NCI-H187 (cell line): ENCODE measurements at regions not wholly inside any gene's neighbourhood (a gene's known extent, or its start where the extent isn't known, plus 50 kb on each side); places are given as distances from the start of the nearest gene placed in this dataset.

Experiments used
- DNase-seq, 2 experiments: peaks; one replicate each; lab custom pipeline; 2025; lab: John Stamatoyannopoulos, UW

GRCh38 chr4:71162386-71162785 lies 168.9 kb downstream of the DCK start:
- no peak for DNase-seq

DNA sequence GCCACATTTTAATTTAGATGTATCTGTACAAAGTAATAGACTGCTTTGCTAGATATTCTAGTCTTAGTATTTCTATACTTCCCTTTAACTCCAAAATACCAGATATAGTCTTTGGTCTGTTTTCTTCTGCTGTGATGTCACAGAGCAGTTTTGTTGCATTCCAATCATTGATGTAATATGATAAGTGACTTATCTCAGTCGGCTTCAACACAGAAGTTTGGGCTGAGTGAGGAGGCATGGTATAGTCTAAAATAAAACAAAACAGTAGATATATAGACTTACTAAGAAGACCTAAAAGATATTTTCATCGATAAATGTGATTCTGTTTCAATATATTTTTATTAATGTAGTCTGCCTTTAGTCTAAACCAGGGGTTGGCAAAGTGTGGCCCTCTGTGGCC lies 169.9 kb downstream of the DCK start:
- DNase-seq: no peak

GRCh38 chr4:71167083-71167482 lies 171.7 kb upstream of the SLC4A4 start:
- no peak for DNase-seq

DNA sequence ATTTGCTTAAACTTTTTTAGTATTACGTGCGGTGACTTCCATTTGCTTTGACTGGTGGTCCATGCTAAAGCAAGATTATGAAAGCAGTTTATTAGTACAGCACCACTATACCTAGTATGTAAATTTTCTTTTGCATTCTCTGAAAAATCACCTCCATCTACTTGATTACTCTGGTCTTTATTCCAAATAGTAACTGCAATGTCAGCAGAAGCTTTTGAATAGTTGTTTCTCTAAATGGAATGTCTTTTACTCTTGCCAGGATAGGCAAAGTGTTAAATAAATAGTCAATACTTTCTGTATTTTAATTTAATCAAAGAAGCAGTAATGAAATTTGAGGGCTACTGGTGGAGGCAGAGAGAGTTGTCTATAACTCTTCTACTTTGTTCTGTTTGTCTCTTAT lies 167.2 kb upstream of the SLC4A4 start:
- no peak for DNase-seq

DNA sequence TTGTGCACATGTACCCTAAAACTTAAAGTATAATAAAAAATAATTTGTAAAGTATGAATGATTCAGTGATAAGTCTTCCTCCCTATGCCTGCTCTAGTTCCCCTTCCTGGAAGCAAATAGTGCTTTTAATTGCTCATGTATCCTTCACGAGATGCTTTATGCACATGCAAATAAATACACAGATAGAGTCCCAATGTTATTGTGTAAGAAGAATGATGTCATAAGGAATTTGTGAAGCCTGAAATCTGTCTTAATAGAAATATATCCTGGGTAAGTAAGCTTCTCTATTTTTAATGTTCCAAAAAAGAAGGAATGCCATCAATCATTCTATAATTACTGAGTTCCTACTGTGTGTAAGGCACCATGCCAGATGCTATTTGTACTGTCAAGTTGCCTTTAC lies 157.5 kb upstream of the SLC4A4 start:
- DNase-seq: no peak

DNA sequence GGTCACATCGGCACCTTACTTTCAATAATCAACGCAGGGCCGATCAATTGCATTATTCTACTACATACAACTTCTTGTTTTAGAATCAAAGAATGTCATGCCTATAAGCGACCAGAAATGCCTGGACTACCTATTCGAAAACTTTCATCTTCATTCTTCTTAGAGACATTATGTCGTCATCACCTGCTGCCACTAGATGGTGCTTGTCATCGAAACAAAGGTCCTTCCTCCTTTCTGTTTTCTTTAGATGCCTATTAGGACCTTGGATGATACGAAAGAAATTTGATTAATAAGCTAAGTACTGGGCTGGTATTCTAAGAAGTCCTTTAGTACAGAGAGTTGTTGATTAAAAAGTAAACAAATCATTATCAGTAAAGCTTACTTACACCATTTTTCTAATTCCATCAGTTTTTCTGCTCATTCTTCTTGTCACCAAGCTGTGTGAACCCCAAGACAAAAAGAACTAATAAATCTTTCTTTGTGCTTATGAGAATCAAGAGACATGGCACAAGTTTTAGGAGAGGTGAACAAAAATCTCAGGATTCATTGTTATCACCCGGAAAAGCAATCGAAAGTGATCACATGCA lies 154.5 kb upstream of the SLC4A4 start:
- peak; percentile 5 to 25 for DNase-seq

DNA sequence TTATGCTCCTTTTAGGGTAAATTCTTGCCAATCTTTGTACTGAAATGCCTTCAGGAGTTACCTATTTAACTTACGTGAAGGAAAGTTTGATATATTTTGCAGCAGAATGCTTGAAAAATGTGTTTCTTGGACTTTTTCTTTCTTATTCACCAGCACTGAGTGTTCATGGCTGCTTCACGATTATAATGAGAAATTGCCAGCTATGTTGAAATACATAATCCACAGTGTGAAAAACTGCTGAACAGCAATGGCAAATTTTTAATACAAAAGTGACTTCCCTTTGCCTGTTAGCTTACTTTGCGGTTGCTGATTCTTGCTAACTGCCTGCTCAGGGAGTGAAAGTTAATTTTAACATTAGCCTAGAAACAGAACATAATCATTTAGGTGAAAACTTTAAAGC lies 153.8 kb upstream of the SLC4A4 start:
- DNase-seq: no peak

GRCh38 chr4:71186257-71186565 lies 152.6 kb upstream of the SLC4A4 start:
- no peak for DNase-seq

DNA sequence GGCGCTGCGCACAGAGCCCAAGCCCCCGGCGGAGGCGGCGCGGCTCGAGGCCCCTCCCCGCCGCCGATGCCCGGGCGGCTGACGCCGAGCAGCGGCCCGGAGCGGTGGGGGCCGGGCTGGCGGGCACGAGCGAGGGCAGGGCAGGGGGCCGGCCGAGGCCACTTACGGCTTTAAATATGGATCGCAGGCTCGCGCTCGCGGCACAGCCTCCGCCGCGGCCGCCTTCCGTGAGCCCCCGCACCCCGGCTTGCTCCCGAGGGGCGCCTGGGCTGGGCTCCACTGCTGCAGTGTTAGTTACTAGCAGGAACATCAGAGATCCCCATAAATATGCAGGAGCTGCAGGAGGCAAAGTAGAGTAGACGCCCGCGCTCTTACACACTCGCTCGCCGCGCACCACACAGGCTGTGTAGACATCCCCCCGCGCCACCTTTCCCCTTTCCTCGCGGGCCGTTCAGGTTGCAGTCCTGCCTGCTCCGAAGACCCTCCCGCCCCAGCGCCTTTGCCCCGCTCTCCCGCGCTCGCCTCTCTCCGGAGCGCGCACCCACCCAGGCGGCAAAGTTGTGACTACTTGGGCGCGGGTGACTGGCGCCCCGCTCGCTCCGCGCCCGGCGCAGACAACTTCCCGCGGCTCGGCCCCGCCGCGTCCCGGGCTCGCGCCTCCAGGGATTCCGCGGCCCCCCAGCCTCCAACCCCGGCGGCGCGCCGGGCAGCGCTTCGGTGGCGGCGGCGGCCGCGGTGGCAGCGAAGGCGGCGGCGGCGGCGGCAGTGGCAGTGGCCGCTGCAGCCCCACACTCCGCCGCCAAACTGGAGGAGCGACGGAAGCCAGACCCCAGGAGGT lies 152.0 kb upstream of the SLC4A4 start:
- peak in 1 of 2 experiments; percentile 42 for DNase-seq

DNA sequence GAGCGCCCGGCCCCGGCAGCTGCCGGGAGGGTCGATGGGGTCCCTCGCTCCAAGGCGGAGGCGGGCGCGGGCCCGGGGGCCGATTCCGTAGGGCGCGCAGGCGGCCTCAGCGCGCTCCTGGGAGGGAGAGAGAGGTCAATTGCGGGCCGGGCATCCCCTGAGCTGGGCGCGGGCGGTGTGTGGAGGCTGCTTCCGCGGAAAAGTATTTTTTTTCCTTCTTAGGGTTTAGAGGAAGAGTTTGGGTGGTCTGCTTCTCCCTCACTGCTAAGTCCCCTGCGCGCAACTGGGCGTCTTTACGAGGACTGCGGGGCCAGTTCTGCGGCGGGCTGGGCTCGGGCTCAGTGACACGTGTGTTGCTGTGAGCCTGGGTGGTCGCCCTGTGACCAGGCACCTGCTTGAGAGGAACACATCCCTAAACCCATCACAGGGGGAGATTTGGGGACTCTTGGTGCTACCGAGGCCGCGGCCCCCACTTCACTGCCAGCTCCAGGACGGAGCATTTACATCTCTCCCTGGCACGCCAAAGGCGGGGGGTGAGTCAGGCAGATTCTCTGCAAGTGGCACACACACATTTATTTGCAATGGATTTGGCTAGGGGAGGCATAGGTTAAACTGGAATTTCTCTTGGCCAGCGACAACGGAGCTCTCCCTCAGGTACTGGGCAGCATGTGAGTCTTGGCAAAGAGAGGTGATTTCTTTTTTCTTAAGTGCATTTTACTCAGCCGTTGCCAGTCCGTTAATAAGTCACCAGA lies 151.2 kb upstream of the SLC4A4 start:
- peak in 1 of 2 experiments; percentile 29 for DNase-seq

GRCh38 chr4:71188156-71188640 lies 150.6 kb upstream of the SLC4A4 start:
- no peak for DNase-seq

- no peak for DNase-seq
Observed at GRCh38 chr4:71188951-71189350, 149.9 kb upstream of the SLC4A4 start.

DNA sequence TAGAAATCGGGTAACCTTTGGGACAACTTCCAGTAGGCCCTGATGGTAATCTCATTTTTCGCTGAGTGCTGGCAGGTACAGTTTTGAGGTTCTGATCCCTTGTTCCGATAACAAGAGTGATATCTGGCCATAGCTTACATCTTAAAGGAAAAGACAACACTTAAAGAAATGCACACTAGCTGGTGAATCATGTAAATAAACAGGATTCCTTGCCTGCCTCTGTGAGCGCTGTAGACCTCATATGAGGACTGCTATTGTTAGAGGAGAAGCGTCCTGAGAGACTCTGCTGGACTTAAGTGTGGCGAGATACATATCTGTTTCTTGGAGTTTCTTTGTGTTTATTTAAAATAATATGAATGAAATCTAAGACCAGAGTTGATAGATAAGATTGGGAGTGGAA lies 149.3 kb upstream of the SLC4A4 start:
- DNase-seq: no peak

- DNase-seq: no peak
Observed at GRCh38 chr4:71194454-71194853, 144.4 kb upstream of the SLC4A4 start.

DNA sequence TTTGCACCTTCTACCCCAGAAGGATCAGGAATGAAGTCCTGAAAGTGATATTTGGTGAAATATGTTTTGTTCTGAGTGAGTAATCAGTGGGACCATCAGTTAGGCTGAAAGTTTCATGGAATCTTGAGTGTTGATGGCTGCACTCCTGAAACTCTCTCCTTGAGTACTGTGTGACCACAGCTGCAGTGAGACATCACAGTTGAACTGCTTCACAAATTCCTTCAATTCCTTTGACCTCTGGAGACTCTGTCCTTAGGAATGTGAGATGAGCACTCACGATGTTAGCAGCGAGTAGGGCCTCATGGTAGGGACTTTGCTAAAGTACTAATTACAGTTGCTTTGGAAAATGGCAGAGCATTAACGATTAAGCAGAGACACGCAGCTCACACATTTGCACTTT lies 142.9 kb upstream of the SLC4A4 start:
- no peak for DNase-seq

DNA sequence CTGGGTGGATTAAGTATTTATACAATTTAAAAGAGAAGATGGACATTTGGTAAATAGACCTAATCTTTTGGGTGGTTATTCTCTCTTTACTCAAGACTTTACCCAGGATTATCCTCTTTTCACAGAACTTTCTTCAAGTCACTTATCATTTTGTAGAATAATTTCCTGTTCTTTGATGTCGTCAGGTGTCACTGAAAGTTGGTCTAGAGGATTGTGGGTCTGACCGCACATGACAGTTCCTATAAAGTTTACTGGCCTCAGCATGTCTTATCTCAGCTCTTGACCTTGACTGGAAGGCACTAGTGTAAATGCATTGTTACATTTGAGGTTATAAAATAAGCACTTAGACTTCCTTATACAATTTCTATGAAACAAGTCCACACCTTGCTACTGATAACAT lies 139.9 kb upstream of the SLC4A4 start:
- DNase-seq: no peak

GRCh38 chr4:71201057-71201456 lies 137.8 kb upstream of the SLC4A4 start:
- DNase-seq: no peak

DNA sequence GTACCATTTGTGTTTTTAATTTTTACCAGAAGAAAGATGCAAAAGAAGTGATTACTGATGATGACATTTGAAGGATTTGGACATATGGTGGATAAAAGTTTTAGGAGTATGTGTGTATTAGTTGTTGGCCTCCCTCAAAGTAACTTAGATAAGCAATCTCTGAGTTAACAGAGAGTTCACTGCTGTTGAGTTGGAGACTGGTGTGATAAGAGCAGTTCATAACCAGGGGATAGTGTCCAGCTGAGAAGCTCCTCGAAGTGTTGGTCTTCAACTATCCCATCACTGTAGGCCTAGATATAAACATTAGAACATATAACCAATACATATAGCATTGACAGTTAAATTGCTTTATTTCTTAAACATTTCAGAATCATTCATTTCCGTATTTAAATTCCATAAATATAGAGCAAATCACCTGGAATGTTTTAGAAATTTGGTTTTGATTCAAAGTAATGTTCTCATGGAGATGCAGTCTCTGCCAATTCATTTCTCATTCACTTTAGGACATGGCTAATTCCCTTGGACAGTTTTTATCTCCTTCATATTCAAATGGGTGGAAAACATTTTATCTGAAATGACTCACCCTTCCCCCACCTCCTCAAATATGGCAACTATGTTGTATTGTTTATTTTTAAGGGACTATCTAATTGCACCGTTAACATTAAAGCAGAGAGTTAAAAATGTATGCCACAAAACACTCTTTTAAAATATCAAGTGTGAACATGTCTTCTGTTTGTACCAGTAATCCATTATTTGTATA lies 136.8 kb upstream of the SLC4A4 start:
- DNase-seq: no peak

- no peak for DNase-seq
Observed at GRCh38 chr4:71202705-71203104, 136.1 kb upstream of the SLC4A4 start.

GRCh38 chr4:71204056-71204455 lies 134.8 kb upstream of the SLC4A4 start:
- no peak for DNase-seq

DNA sequence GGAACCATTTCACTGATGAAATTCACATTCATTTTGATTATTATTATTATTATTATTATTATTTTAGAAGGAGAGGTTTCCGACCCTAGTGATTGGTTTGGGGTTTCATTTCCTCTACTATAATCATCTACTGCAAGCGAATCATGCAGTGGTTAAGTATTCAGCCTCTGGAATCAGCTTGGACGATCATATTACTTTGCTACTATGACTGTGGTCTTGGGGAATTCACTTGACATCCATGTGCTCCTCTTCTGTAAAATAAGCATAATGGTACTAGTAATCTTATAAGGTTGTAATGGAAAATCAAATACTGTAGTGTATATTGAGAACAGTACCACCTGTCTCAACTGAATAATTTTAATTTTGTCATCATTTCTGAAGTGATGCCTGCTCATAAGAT lies 132.1 kb upstream of the SLC4A4 start:
- peak; percentile 11 to 24 for DNase-seq

- no peak for DNase-seq
Observed at GRCh38 chr4:71209161-71209560, 129.7 kb upstream of the SLC4A4 start.
